Motor neuron (in vitro differentiated cells): ENCODE measurements at regions not wholly inside any gene's neighbourhood (a gene's known extent, or its start where the extent isn't known, plus 50 kb on each side); places are given as distances from the start of the nearest gene placed in this dataset.

Source experiments
- ATAC-seq, 8 experiments: fragments of 200-7000 bp; cut with Tn5 transposase; replicated peaks in 6 of 8; 2 replicates each; pipeline ENCODE4 v1.8.0; 2021; ENCODE audit warnings: mild to moderate bottlenecking in 8 of 8, moderate library complexity in 8 of 8
- H3K27ac ChIP-seq, 2 donors: fragments of 250-450 bp; sonication (Bioruptor Pico); 2 replicates each; pipeline ENCODE4 v1.9.0; 2021; ENCODE audit warnings: antibody characterized with exemption in 2 of 2, mild to moderate bottlenecking in 2 of 2, moderate library complexity in 1 of 2
- H3K4me1 ChIP-seq, 2 donors: fragments of 250-450 bp; sonication (Bioruptor Pico); replicated peaks in 1 of 2; 2 replicates each; pipeline ENCODE4 v1.6.1; 2021; ENCODE audit warnings: antibody characterized with exemption in 2 of 2, mild to moderate bottlenecking in 2 of 2, moderate library complexity in 1 of 2
- H3K4me3 ChIP-seq, 5 donors: fragments of 250-450 bp; sonication (Bioruptor Pico); 2 replicates each; pipeline ENCODE4 v1.9.0; 2021; ENCODE audit warnings: antibody characterized with exemption in 5 of 5, mild to moderate bottlenecking in 5 of 5, moderate library complexity in 4 of 5
- WGBS, 10 experiments: fragments of 450-650 bp; shearing (Covaris generic); methylation state at CpG; one replicate each; pipeline ENCODE4 v1.0.0; 2022; 5-methylcytosine and 5-hydroxymethylcytosine counted together
- in situ Hi-C, 9 experiments: fragments of 400-800 bp; cut with MboI; loops; one replicate each; pipeline ENCODE4 v1.15.0; 2021; ENCODE audit warnings: low sequenced_read_pairs in 9 of 9, low pct_unique_long_range_greater_than_20kb in 2 of 9; ENCODE audit not compliant: unreplicated experiment in 9 of 9

GRCh38 chr1:222454782-222455181, 93.1 kb downstream of the HHIPL2 start:
- ATAC-seq = peak; percentile 44 to 74 (median 59)
- Histone ChIP-seq H3K4me3 (peak overlapping the region in 1 of 5 donors; percentile 12), H3K27ac (no peak overlapping the region), H3K4me1 (peaks cover 3 to 4% of the 10 kb centered on the region in 2 donors)
- 0 to 56% (median 43%) methylated on average over 1 to 12 of the region's 13 CpGs; no CpG with 5 or more reads in 4 of the 10 experiments for WGBS, 10 experiments
- in situ Hi-C loops = loop anchor here in 7 of 9 experiments (10.0 to 25.0 kb wide), 6 partner anchors 183 to 1580 kb away; partner anchors contain the start of genes HLX (in 2 of the 7) and DUSP10 (in 1 of the 7)

- H3K4me3 ChIP-seq = no peak overlapping the region
- no peak overlapping the region for H3K27ac ChIP-seq
- WGBS, 10 experiments = 74 to 100% (median 90%) methylated on average over 2 to 5 of the region's 5 CpGs; no CpG with 5 or more reads in 2 of the 10 experiments
- in situ Hi-C loops = loop anchor here in 7 of 9 experiments (10.0 to 25.0 kb wide), 6 partner anchors 183 to 1579 kb away; partner anchors contain the start of genes HLX (in 2 of the 7) and DUSP10 (in 1 of the 7)
- ATAC-seq = no peak
- peaks cover 3 to 4% of the 10 kb centered on the region in 2 donors for H3K4me1 ChIP-seq
These were observed 93.7 kb downstream of the HHIPL2 start for GRCh38 chr1:222454186-222454585.

- in situ Hi-C loops = loop anchor here in 7 of 9 experiments (10.0 to 25.0 kb wide), 6 partner anchors 185 to 1577 kb away; partner anchors contain the start of genes HLX (in 2 of the 7) and DUSP10 (in 1 of the 7)
- Histone ChIP-seq H3K4me3 (no peak overlapping the region), H3K27ac (no peak overlapping the region), H3K4me1 (peaks cover 3 to 4% of the 10 kb centered on the region in 2 donors)
- 33 to 100% (median 64%) methylated on average over 1 to 3 of the region's 3 CpGs for WGBS, 10 experiments
- no peak for ATAC-seq
These were observed 95.9 kb downstream of the HHIPL2 start for GRCh38 chr1:222452031-222452430.

GRCh38 chr1:222443566-222443965, 104.3 kb downstream of the HHIPL2 start:
- in situ Hi-C loops = loop anchor here in 2 of 9 experiments (25.0 kb wide), 2 partner anchors 706 to 906 kb away; partner anchors contain the start of gene DUSP10 (in 2 of the 2)
- peaks cover 30 to 34% of the 10 kb centered on the region in 2 donors for H3K4me1 ChIP-seq
- ATAC-seq = no peak

GRCh38 chr1:222441066-222441465, 106.8 kb downstream of the HHIPL2 start:
- peak in 5 of 8 experiments; percentile 93 to 97 (median 96) for ATAC-seq
- in situ Hi-C loops = loop anchor here in 2 of 9 experiments (25.0 kb wide), 2 partner anchors 704 to 904 kb away; partner anchors contain the start of gene DUSP10 (in 2 of the 2)

More at GRCh38 chr1:222443566-222443965, 104.3 kb downstream of the HHIPL2 start:
- 51 to 100% (median 83%) methylated on average over 1 to 2 of the region's 2 CpGs; no CpG with 5 or more reads in 1 of the 10 experiments for WGBS, 10 experiments
- H3K4me3 ChIP-seq = no peak overlapping the region
- no peak overlapping the region for H3K27ac ChIP-seq

GRCh38 chr1:222424826-222425225, 123.1 kb downstream of the HHIPL2 start:
- no peak for ATAC-seq
- Histone ChIP-seq H3K4me3 (no peak overlapping the region), H3K4me1 (no peaks in the 10 kb centered on the region), H3K27ac (no peak overlapping the region)
- in situ Hi-C loops = loop anchor here in 2 of 9 experiments (25.0 kb wide), 2 partner anchors 688 to 888 kb away; partner anchors contain the start of gene DUSP10 (in 2 of the 2)
- WGBS, 10 experiments = 67 to 100% (median 100%) methylated on average over 1 of the region's 1 CpG; no CpG with 5 or more reads in 4 of the 10 experiments

More at GRCh38 chr1:222441066-222441465, 106.8 kb downstream of the HHIPL2 start:
- WGBS, 10 experiments = 19 to 50% (median 39%) methylated on average over 1 to 5 of the region's 5 CpGs; no CpG with 5 or more reads in 3 of the 10 experiments
- no peak overlapping the region for H3K4me3 ChIP-seq
- H3K27ac ChIP-seq = peak overlapping the region; percentile 14 to 74
- H3K4me1 ChIP-seq = peaks cover 38 to 43% of the 10 kb centered on the region in 2 donors

- Histone ChIP-seq H3K27ac (no peak overlapping the region), H3K4me1 (no peaks in the 10 kb centered on the region), H3K4me3 (no peak overlapping the region)
- in situ Hi-C loops = no loop called here
- ATAC-seq = peak in 3 of 8 experiments; percentile 25 to 89 (median 30)
These were observed 126.5 kb downstream of the HHIPL2 start for GRCh38 chr1:222421380-222421779.

GRCh38 chr1:222420633-222421032, 127.3 kb downstream of the HHIPL2 start:
- WGBS, 10 experiments = 33 to 100% (median 94%) methylated on average over 1 of the region's 1 CpG; no CpG with 5 or more reads in 6 of the 10 experiments
- no peaks in the 10 kb centered on the region for H3K4me1 ChIP-seq
- in situ Hi-C loops = no loop called here
- peak in 3 of 8 experiments; percentile 43 to 65 (median 55) for ATAC-seq
- H3K27ac ChIP-seq = no peak overlapping the region
- no peak overlapping the region for H3K4me3 ChIP-seq

GRCh38 chr1:222418654-222419053, 129.2 kb downstream of the HHIPL2 start:
- H3K4me3 ChIP-seq = no peak overlapping the region

GRCh38 chr1:222417264-222417663, 130.6 kb downstream of the HHIPL2 start:
- Histone ChIP-seq H3K4me1 (peaks cover 14 to 22% of the 10 kb centered on the region in 2 donors), H3K27ac (no peak overlapping the region), H3K4me3 (no peak overlapping the region)
- 12 to 93% (median 70%) methylated on average over 2 to 4 of the region's 4 CpGs; no CpG with 5 or more reads in 1 of the 10 experiments for WGBS, 10 experiments
- ATAC-seq = no peak
- in situ Hi-C loops = no loop called here

More at GRCh38 chr1:222418654-222419053, 129.2 kb downstream of the HHIPL2 start:
- H3K27ac ChIP-seq = no peak overlapping the region
- no peak for ATAC-seq
- in situ Hi-C loops = no loop called here
- peaks cover 6 to 14% of the 10 kb centered on the region in 2 donors for H3K4me1 ChIP-seq
- 0 to 63% (median 25%) methylated on average over 1 of the region's 1 CpG; no CpG with 5 or more reads in 2 of the 10 experiments for WGBS, 10 experiments

GRCh38 chr1:222416001-222416791, 131.7 kb downstream of the HHIPL2 start:
- Histone ChIP-seq H3K27ac (no peak overlapping the region), H3K4me1 (peaks cover 14 to 22% of the 10 kb centered on the region in 2 donors), H3K4me3 (no peak overlapping the region)
- in situ Hi-C loops = no loop called here
- ATAC-seq = no peak
- 67 to 100% (median 88%) methylated on average over 1 to 2 of the region's 2 CpGs; no CpG with 5 or more reads in 3 of the 10 experiments for WGBS, 10 experiments

- 22 to 93% (median 68%) methylated on average over 2 to 5 of the region's 5 CpGs for WGBS, 10 experiments
- in situ Hi-C loops = no loop called here
- peaks cover 14 to 22% of the 10 kb centered on the region in 2 donors for H3K4me1 ChIP-seq
- no peak overlapping the region for H3K4me3 ChIP-seq
- no peak overlapping the region for H3K27ac ChIP-seq
- ATAC-seq = no peak
These were observed 132.5 kb downstream of the HHIPL2 start for GRCh38 chr1:222415441-222415840.
